Kidney capillary endothelial cell (primary cell): ENCODE measurements at regions not wholly inside any gene's neighbourhood (a gene's known extent, or its start where the extent isn't known, plus 50 kb on each side); places are given as distances from the start of the nearest gene placed in this dataset.

Experiments
- DNase-seq: peaks from one replicate; pipeline ENCODE4 v3.0.0-alpha.2; 2018; ENCODE audit warnings: low spot score

- DNase-seq: no peak
Measured at GRCh38 chr4:176843710-176844109, 51.0 kb upstream of the VEGFC start.

GRCh38 chr4:176844448-176844847 lies 51.7 kb upstream of the VEGFC start:
- DNase-seq: no peak

GRCh38 chr4:176845636-176846035 lies 52.9 kb upstream of the VEGFC start:
- no peak for DNase-seq

GRCh38 chr4:176849076-176849475 lies 56.4 kb upstream of the VEGFC start:
- DNase-seq: no peak

- no peak for DNase-seq
Measured at GRCh38 chr4:176850436-176850835, 57.7 kb upstream of the VEGFC start.

GRCh38 chr4:176856421-176856820 lies 63.7 kb upstream of the VEGFC start:
- DNase-seq: no peak

GRCh38 chr4:176858839-176859238 lies 66.1 kb upstream of the VEGFC start:
- no peak for DNase-seq

GRCh38 chr4:176864238-176864637 lies 71.5 kb upstream of the VEGFC start:
- no peak for DNase-seq

- DNase-seq: no peak
Measured at GRCh38 chr4:176868676-176869075, 76.0 kb upstream of the VEGFC start.

GRCh38 chr4:176872461-176872860 lies 79.7 kb upstream of the VEGFC start:
- DNase-seq: no peak

- DNase-seq: no peak
Measured at GRCh38 chr4:176874721-176875445, 82.2 kb upstream of the VEGFC start.

GRCh38 chr4:176875446-176875930 lies 82.8 kb upstream of the VEGFC start:
- no peak for DNase-seq

GRCh38 chr4:176879380-176880116 lies 86.8 kb upstream of the VEGFC start:
- no peak for DNase-seq

GRCh38 chr4:176882206-176882605 lies 89.5 kb upstream of the VEGFC start:
- DNase-seq: no peak

- no peak for DNase-seq
Measured at GRCh38 chr4:176883108-176883550, 90.4 kb upstream of the VEGFC start.

- no peak for DNase-seq
Measured at GRCh38 chr4:176883681-176884418, 91.1 kb upstream of the VEGFC start.

- no peak for DNase-seq
Measured at GRCh38 chr4:176885224-176885623, 92.5 kb upstream of the VEGFC start.

GRCh38 chr4:176886135-176886534 lies 93.4 kb upstream of the VEGFC start:
- no peak for DNase-seq

GRCh38 chr4:176889776-176890175 lies 97.1 kb upstream of the VEGFC start:
- no peak for DNase-seq

GRCh38 chr4:176894498-176894897 lies 101.8 kb upstream of the VEGFC start:
- no peak for DNase-seq

- no peak for DNase-seq
Measured at GRCh38 chr4:176896211-176896610, 103.5 kb upstream of the VEGFC start.

GRCh38 chr4:176897226-176897625 lies 104.5 kb upstream of the VEGFC start:
- no peak for DNase-seq

GRCh38 chr4:176898791-176899190 lies 106.1 kb upstream of the VEGFC start:
- DNase-seq: no peak
